ENCODE measurements at regions not wholly inside any gene's neighbourhood (a gene's known extent, or its start where the extent isn't known, plus 50 kb on each side); places are given as distances from the start of the nearest gene placed in this dataset.
"Not testable (repeated sequence)": the region's sequence is repeated elsewhere in the genome, so short reads cannot be mapped to it uniquely, and the experiment has no call there.

DNA sequence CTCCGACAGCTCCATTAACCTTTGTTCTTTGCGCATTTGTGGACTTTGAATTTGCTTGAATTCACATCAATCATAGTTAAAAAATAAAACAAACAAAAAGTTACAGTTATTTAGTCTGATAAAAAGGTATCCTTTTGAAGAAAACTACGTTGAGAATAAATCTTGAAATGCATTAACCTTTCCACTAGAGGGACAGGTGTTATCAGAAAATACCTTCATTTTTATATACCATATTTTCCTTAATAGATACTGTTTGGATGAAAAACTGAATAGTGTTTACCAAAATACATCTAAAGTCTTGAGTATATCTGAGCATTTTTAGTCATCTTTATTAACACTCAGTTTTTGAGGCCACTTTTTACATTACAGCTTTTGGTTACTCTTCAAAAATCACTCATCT lies 371.9 kb downstream of the ZWINT start:
- FAIRE-seq (no peak), DNase-seq (ENCODE audit: insufficient read length, low spot score) (no peak)
- TF ChIP-seq SPI1 (IDR thresholded peaks at IDR 0.05; ENCODE audit: low read depth, low read length) (no peak), PAX5 (IDR thresholded peaks at IDR 0.05; ENCODE audit: insufficient read depth, low read length, severe bottlenecking) (no peak), POLR2A (IDR thresholded peaks at IDR 0.05; ENCODE audit: low read depth, low read length) (no peak), POLR2AphosphoS5 (IDR thresholded peaks at IDR 0.05; ENCODE audit: low read depth, low read length) (no peak), TAF1 (IDR thresholded peaks at IDR 0.05; ENCODE audit: low read depth, low read length) (no peak), POU2F2 (IDR thresholded peaks at IDR 0.05; ENCODE audit: low read depth, low read length) (no peak)

- TF ChIP-seq PAX5 (IDR thresholded peaks at IDR 0.05; ENCODE audit: insufficient read depth, low read length, severe bottlenecking) (no peak), POLR2A (IDR thresholded peaks at IDR 0.05; ENCODE audit: low read depth, low read length) (no peak), SPI1 (IDR thresholded peaks at IDR 0.05; ENCODE audit: low read depth, low read length) (no peak), TAF1 (IDR thresholded peaks at IDR 0.05; ENCODE audit: low read depth, low read length) (no peak), POLR2AphosphoS5 (IDR thresholded peaks at IDR 0.05; ENCODE audit: low read depth, low read length) (no peak), POU2F2 (IDR thresholded peaks at IDR 0.05; ENCODE audit: low read depth, low read length) (no peak)
- FAIRE-seq = no peak
- DNase-seq (ENCODE audit: insufficient read length, low spot score) = no peak
Measured at GRCh38 chr10:55979203-55979602, 381.9 kb downstream of the ZWINT start.

GRCh38 chr10:55966101-55966500 lies 395.0 kb downstream of the ZWINT start:
- TF ChIP-seq PAX5 (IDR thresholded peaks at IDR 0.05; ENCODE audit: insufficient read depth, low read length, severe bottlenecking) (no peak), POU2F2 (IDR thresholded peaks at IDR 0.05; ENCODE audit: low read depth, low read length) (no peak), POLR2AphosphoS5 (IDR thresholded peaks at IDR 0.05; ENCODE audit: low read depth, low read length) (no peak), SPI1 (IDR thresholded peaks at IDR 0.05; ENCODE audit: low read depth, low read length) (no peak), POLR2A (IDR thresholded peaks at IDR 0.05; ENCODE audit: low read depth, low read length) (no peak), TAF1 (IDR thresholded peaks at IDR 0.05; ENCODE audit: low read depth, low read length) (no peak)
- DNase-seq (ENCODE audit: insufficient read length, low spot score) = no peak
- FAIRE-seq = no peak

- DNase-seq (ENCODE audit: insufficient read length, low spot score) = no peak
- no peak for FAIRE-seq
- TF ChIP-seq POU2F2 (IDR thresholded peaks at IDR 0.05; ENCODE audit: low read depth, low read length) = no peak
- no peak for TF ChIP-seq TAF1 (IDR thresholded peaks at IDR 0.05; ENCODE audit: low read depth, low read length)
- no peak for TF ChIP-seq PAX5 (IDR thresholded peaks at IDR 0.05; ENCODE audit: insufficient read depth, low read length, severe bottlenecking)
- no peak for TF ChIP-seq POLR2A (IDR thresholded peaks at IDR 0.05; ENCODE audit: low read depth, low read length)
- no peak for TF ChIP-seq POLR2AphosphoS5 (IDR thresholded peaks at IDR 0.05; ENCODE audit: low read depth, low read length)
- TF ChIP-seq SPI1 (IDR thresholded peaks at IDR 0.05; ENCODE audit: low read depth, low read length) = no peak
Measured at GRCh38 chr10:55943403-55943802, 417.7 kb downstream of the ZWINT start.

GRCh38 chr10:55929291-55929690 lies 431.8 kb downstream of the ZWINT start:
- no peak for DNase-seq (ENCODE audit: insufficient read length, low spot score)
- TF ChIP-seq POLR2AphosphoS5 (IDR thresholded peaks at IDR 0.05; ENCODE audit: low read depth, low read length) = no peak
- no peak for TF ChIP-seq POU2F2 (IDR thresholded peaks at IDR 0.05; ENCODE audit: low read depth, low read length)
- TF ChIP-seq POLR2A (IDR thresholded peaks at IDR 0.05; ENCODE audit: low read depth, low read length) = no peak
- no peak for TF ChIP-seq PAX5 (IDR thresholded peaks at IDR 0.05; ENCODE audit: insufficient read depth, low read length, severe bottlenecking)
- no peak for TF ChIP-seq SPI1 (IDR thresholded peaks at IDR 0.05; ENCODE audit: low read depth, low read length)
- TF ChIP-seq TAF1 (IDR thresholded peaks at IDR 0.05; ENCODE audit: low read depth, low read length) = no peak
- no peak for FAIRE-seq

- DNase-seq (ENCODE audit: insufficient read length, low spot score); FAIRE-seq: not testable (repeated sequence)
Measured at GRCh38 chr10:55899472-55900147, 461.4 kb downstream of the ZWINT start.

GRCh38 chr10:55897490-55897921 lies 463.6 kb downstream of the ZWINT start:
- FAIRE-seq (no peak), DNase-seq (ENCODE audit: insufficient read length, low spot score) (no peak)
- no peak for TF ChIP-seq TAF1 (IDR thresholded peaks at IDR 0.05; ENCODE audit: low read depth, low read length)
- TF ChIP-seq POLR2A (IDR thresholded peaks at IDR 0.05; ENCODE audit: low read depth, low read length) = no peak
- TF ChIP-seq POLR2AphosphoS5 (IDR thresholded peaks at IDR 0.05; ENCODE audit: low read depth, low read length) = no peak
- no peak for TF ChIP-seq SPI1 (IDR thresholded peaks at IDR 0.05; ENCODE audit: low read depth, low read length)
- TF ChIP-seq PAX5 (IDR thresholded peaks at IDR 0.05; ENCODE audit: insufficient read depth, low read length, severe bottlenecking) = no peak
- TF ChIP-seq POU2F2 (IDR thresholded peaks at IDR 0.05; ENCODE audit: low read depth, low read length) = no peak

DNA sequence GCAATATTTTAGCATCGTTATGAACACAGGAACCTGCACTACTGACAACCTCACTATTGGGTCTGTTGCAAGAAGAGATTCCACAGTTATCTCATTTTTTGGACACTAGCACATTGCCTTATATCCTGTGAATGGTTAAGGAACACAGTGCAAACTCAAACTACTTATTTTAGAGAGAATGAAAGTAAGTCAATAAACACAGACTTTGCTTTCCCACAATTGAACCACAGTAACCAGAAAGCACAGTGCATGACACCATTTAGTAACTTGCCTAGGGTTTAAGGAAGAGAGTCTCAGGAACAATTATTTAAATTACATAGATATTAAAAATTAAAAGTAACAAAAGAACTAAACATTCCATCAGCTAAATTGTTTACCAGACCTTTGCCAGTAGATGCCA lies 468.8 kb downstream of the ZWINT start:
- TF ChIP-seq PAX5 (IDR thresholded peaks at IDR 0.05; ENCODE audit: insufficient read depth, low read length, severe bottlenecking) = no peak
- no peak for TF ChIP-seq POLR2A (IDR thresholded peaks at IDR 0.05; ENCODE audit: low read depth, low read length)
- no peak for TF ChIP-seq TAF1 (IDR thresholded peaks at IDR 0.05; ENCODE audit: low read depth, low read length)
- TF ChIP-seq POLR2AphosphoS5 (IDR thresholded peaks at IDR 0.05; ENCODE audit: low read depth, low read length) = no peak
- TF ChIP-seq SPI1 (IDR thresholded peaks at IDR 0.05; ENCODE audit: low read depth, low read length) = no peak
- no peak for TF ChIP-seq POU2F2 (IDR thresholded peaks at IDR 0.05; ENCODE audit: low read depth, low read length)
- DNase-seq (ENCODE audit: insufficient read length, low spot score) (no peak), FAIRE-seq (no peak)

- DNase-seq (ENCODE audit: insufficient read length, low spot score) = no peak
- no peak for FAIRE-seq
- no peak for TF ChIP-seq POU2F2 (IDR thresholded peaks at IDR 0.05; ENCODE audit: low read depth, low read length)
- no peak for TF ChIP-seq POLR2AphosphoS5 (IDR thresholded peaks at IDR 0.05; ENCODE audit: low read depth, low read length)
- no peak for TF ChIP-seq POLR2A (IDR thresholded peaks at IDR 0.05; ENCODE audit: low read depth, low read length)
- no peak for TF ChIP-seq PAX5 (IDR thresholded peaks at IDR 0.05; ENCODE audit: insufficient read depth, low read length, severe bottlenecking)
Measured at GRCh38 chr10:55881588-55881987, 479.5 kb downstream of the ZWINT start.

DNA sequence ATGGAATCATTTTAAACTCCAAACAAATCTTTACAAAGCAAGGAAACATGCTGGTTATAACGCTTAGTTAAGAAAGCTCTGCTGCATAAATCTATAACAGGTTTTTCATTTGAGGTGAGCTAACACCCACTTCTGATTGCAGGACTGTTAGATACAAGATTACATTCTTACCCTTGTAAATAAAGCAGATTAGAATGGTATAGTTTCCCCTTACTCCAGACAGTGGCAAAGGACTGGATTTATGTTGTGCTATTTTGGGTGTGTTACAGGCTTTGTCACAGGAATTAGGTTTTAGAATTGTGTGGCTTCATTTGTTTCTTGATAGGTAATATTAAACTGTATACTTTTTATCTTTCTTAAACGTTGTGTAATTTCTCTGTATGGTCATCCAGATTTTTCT lies 487.6 kb downstream of the ZWINT start:
- DNase-seq (ENCODE audit: insufficient read length, low spot score) (no peak), FAIRE-seq (no peak)
- TF ChIP-seq SPI1 (IDR thresholded peaks at IDR 0.05; ENCODE audit: low read depth, low read length) (no peak), POU2F2 (IDR thresholded peaks at IDR 0.05; ENCODE audit: low read depth, low read length) (no peak), PAX5 (IDR thresholded peaks at IDR 0.05; ENCODE audit: insufficient read depth, low read length, severe bottlenecking) (no peak), POLR2A (IDR thresholded peaks at IDR 0.05; ENCODE audit: low read depth, low read length) (no peak), POLR2AphosphoS5 (IDR thresholded peaks at IDR 0.05; ENCODE audit: low read depth, low read length) (no peak), TAF1 (IDR thresholded peaks at IDR 0.05; ENCODE audit: low read depth, low read length) (no peak)
